IMR-90 (cell line): ENCODE measurements at regions not wholly inside any gene's neighbourhood (a gene's known extent, or its start where the extent isn't known, plus 50 kb on each side); places are given as distances from the start of the nearest gene placed in this dataset.

Source experiments
- ATAC-seq: fragments of 200-7000 bp; cut with Tn5 transposase; 2 replicates; pipeline ENCODE4 v1.9.1; 2020; ENCODE audit warnings: low read depth, mild to moderate bottlenecking, moderate library complexity
- BruUV-seq: library from RNA; stranded (reverse); fragments of 400-500 nt; replicated peaks from 2 replicates; lab custom pipeline; 2021; lab: Mats Ljungman, UMichigan
- CTCF ChIA-PET: fragments of 300-600 bp; formaldehyde crosslinking; extraction: SDS; loops from one replicate; lab custom pipeline; 2021; ENCODE audit warnings: antibody characterized with exemption; lab: Yijun Ruan, JAX
- POLR2A ChIA-PET: fragments of 300-600 bp; sonication (Branson Sonifier 250); formaldehyde crosslinking; loops from one replicate; lab custom pipeline; 2022; ENCODE audit warnings: antibody characterized with exemption; ENCODE audit not compliant: unreplicated experiment; lab: Charles Lee
- DNase-seq: peaks from one replicate; pipeline ENCODE4 v3.0.0; 2013
- H2AFZ ChIP-seq: replicated peaks from 2 replicates; pipeline ENCODE3; 2013; ENCODE audit warnings: low read length, mild to moderate bottlenecking; ENCODE audit not compliant: poor library complexity
- H2AK5ac ChIP-seq: 2 replicates; pipeline ENCODE4 v1.6.1; 2013; ENCODE audit warnings: low read depth, low read length, inconsistent platforms
- H2AK9ac ChIP-seq: replicated peaks from 2 replicates; pipeline ENCODE3; 2013; ENCODE audit warnings: mild to moderate bottlenecking, low read depth, low read length, moderate library complexity; ENCODE audit not compliant: poor library complexity
- H2BK120ac ChIP-seq: 2 replicates; pipeline ENCODE4 v1.6.1; 2013; ENCODE audit warnings: low read depth, low read length, inconsistent platforms
- H2BK15ac ChIP-seq: 3 replicates; pipeline ENCODE4 v1.6.1; 2013; ENCODE audit warnings: low read depth, low read length, inconsistent platforms
- H2BK20ac ChIP-seq: 2 replicates; pipeline ENCODE4 v1.6.1; 2013; ENCODE audit warnings: low read depth, mild to moderate bottlenecking, inconsistent platforms, low read length, moderate library complexity
- H2BK5ac ChIP-seq: 2 replicates; pipeline ENCODE4 v1.6.1; 2013; ENCODE audit warnings: mild to moderate bottlenecking, low read depth, low read length, inconsistent platforms; ENCODE audit not compliant: poor library complexity, severe bottlenecking
- H3K14ac ChIP-seq: replicated peaks from 2 replicates; pipeline ENCODE4 v1.6.1; 2013; ENCODE audit warnings: low read depth, low read length, inconsistent platforms
- H3K18ac ChIP-seq: 2 replicates; pipeline ENCODE4 v1.6.1; 2013; ENCODE audit warnings: low read depth, low read length, control low read depth
- H3K23ac ChIP-seq: 2 replicates; pipeline ENCODE4 v1.6.1; 2013; ENCODE audit warnings: low read depth, low read length, inconsistent platforms
- H3K27ac ChIP-seq: 2 replicates; pipeline ENCODE4 v1.5.1; 2013; ENCODE audit warnings: mild to moderate bottlenecking, control low read depth, low read length; ENCODE audit not compliant: insufficient read depth
- H3K27me3 ChIP-seq: 2 replicates; pipeline ENCODE4 v1.6.1; 2013; ENCODE audit warnings: low read length; ENCODE audit not compliant: control insufficient read depth, insufficient read depth
- H3K36me3 ChIP-seq: 2 replicates; pipeline ENCODE4 v1.6.1; 2013; ENCODE audit warnings: low read length, mixed read lengths; ENCODE audit not compliant: control insufficient read depth, insufficient read depth
- H3K4ac ChIP-seq: 2 replicates; pipeline ENCODE4 v1.6.1; 2013; ENCODE audit warnings: low read depth, low read length, inconsistent platforms
- H3K4me1 ChIP-seq: 2 replicates; pipeline ENCODE4 v1.6.1; 2013; ENCODE audit warnings: low read length, mixed read lengths; ENCODE audit not compliant: control insufficient read depth, insufficient read depth
- H3K4me2 ChIP-seq: 2 replicates; pipeline ENCODE4 v1.6.1; 2013; ENCODE audit warnings: low read depth, mild to moderate bottlenecking, control low read depth, low read length, moderate library complexity
- H3K4me3 ChIP-seq: 2 replicates; pipeline ENCODE4 v1.5.1; 2013; ENCODE audit warnings: low read depth, mild to moderate bottlenecking, control low read depth, low read length, moderate library complexity; ENCODE audit not compliant: insufficient read depth
- H3K56ac ChIP-seq: 2 replicates; pipeline ENCODE4 v1.6.1; 2013; ENCODE audit warnings: low read length, inconsistent platforms; ENCODE audit not compliant: insufficient read depth; ENCODE audit errors: extremely low read depth
- H3K79me1 ChIP-seq, 2 experiments: 2 replicates each; pipeline ENCODE4 v1.6.1; 2013; ENCODE audit warnings: low read length in 2 of 2, inconsistent platforms in 1 of 2, low read depth in 1 of 2
- H3K9ac ChIP-seq: 2 replicates; pipeline ENCODE4 v1.6.1; 2013; ENCODE audit warnings: low read depth, low read length, control low read depth
- H3K9me1 ChIP-seq: 2 replicates; pipeline ENCODE4 v1.6.1; 2013; ENCODE audit warnings: low read length, inconsistent platforms; ENCODE audit not compliant: insufficient read depth
- H3K9me3 ChIP-seq: 2 replicates; pipeline ENCODE4 v1.6.1; 2013; ENCODE audit warnings: low read length; ENCODE audit not compliant: control insufficient read depth, insufficient read depth
- H4K20me1 ChIP-seq: 2 replicates; pipeline ENCODE4 v1.6.1; 2013; ENCODE audit warnings: low read length, inconsistent platforms; ENCODE audit not compliant: insufficient read depth
- H4K5ac ChIP-seq: 2 replicates; pipeline ENCODE4 v1.6.1; 2013; ENCODE audit warnings: mild to moderate bottlenecking, low read depth, low read length, control low read depth
- H4K8ac ChIP-seq, 2 experiments: 2 replicates each; pipeline ENCODE4 v1.6.1; 2013; ENCODE audit warnings: low read depth in 2 of 2, low read length in 2 of 2, control low read depth in 1 of 2, inconsistent platforms in 1 of 2
- H4K91ac ChIP-seq: 2 replicates; pipeline ENCODE4 v1.6.1; 2013; ENCODE audit warnings: low read depth, low read length, inconsistent platforms; ENCODE audit not compliant: insufficient read depth
- BHLHE40 ChIP-seq: fragments of 150-350 bp; IDR thresholded peaks from 2 replicates; pipeline ENCODE4 v1.6.1; 2016; ENCODE audit warnings: mild to moderate bottlenecking, low read depth, low read length
- CEBPB ChIP-seq: IDR thresholded peaks from 2 replicates; pipeline ENCODE4 v1.6.1; 2012; ENCODE audit warnings: low read depth, low read length, improper control_type of control experiment
- CHD1 ChIP-seq: IDR thresholded peaks from 2 replicates; pipeline ENCODE4 v1.6.1; 2012; ENCODE audit warnings: low read depth, low read length, improper control_type of control experiment
- CTCF ChIP-seq: conservative IDR thresholded peaks from 2 replicates; pipeline ENCODE4 v1.5.1; 2012; ENCODE audit warnings: mild to moderate bottlenecking, low read depth, low read length, improper control_type of control experiment
- ELK1 ChIP-seq: fragments of 150-350 bp; IDR thresholded peaks from 2 replicates; pipeline ENCODE4 v1.6.1; 2016; ENCODE audit warnings: low read depth, mild to moderate bottlenecking, low read length, moderate library complexity, borderline replicate concordance
- FOS ChIP-seq: fragments of 150-350 bp; IDR thresholded peaks from 2 replicates; pipeline ENCODE4 v1.6.1; 2016; ENCODE audit warnings: low read depth, low read length
- MAFK ChIP-seq: IDR thresholded peaks from 2 replicates; pipeline ENCODE4 v1.6.1; 2012; ENCODE audit warnings: low read depth, low read length, improper control_type of control experiment
- MAZ ChIP-seq: IDR thresholded peaks from 2 replicates; pipeline ENCODE4 v1.6.1; 2012; ENCODE audit warnings: low read depth, mild to moderate bottlenecking, low read length, improper control_type of control experiment, moderate library complexity, borderline replicate concordance
- MXI1 ChIP-seq: IDR thresholded peaks from 2 replicates; pipeline ENCODE4 v1.6.1; 2012; ENCODE audit warnings: low read depth, mild to moderate bottlenecking, low read length, moderate library complexity, borderline replicate concordance
- NFE2L2 ChIP-seq: fragments of 150-350 bp; IDR thresholded peaks from 2 replicates; pipeline ENCODE4 v1.6.1; 2016; ENCODE audit warnings: low read depth, mild to moderate bottlenecking, low read length
- POLR2A ChIP-seq: IDR thresholded peaks from 2 replicates; pipeline ENCODE4 v1.6.1; 2012; ENCODE audit warnings: mild to moderate bottlenecking, low read depth, low read length
- RAD21 ChIP-seq: IDR thresholded peaks from 2 replicates; pipeline ENCODE4 v1.6.1; 2012; ENCODE audit warnings: low read length, improper control_type of control experiment
- RCOR1 ChIP-seq: IDR thresholded peaks from 2 replicates; pipeline ENCODE4 v1.6.1; 2012; ENCODE audit warnings: mild to moderate bottlenecking, low read length, improper control_type of control experiment; ENCODE audit not compliant: insufficient replicate concordance
- RFX5 ChIP-seq: IDR thresholded peaks from 2 replicates; pipeline ENCODE4 v1.8.0; 2012; ENCODE audit warnings: low read depth, mild to moderate bottlenecking, low read length, moderate library complexity
- SMC3 ChIP-seq: fragments of 150-350 bp; IDR thresholded peaks from 2 replicates; pipeline ENCODE4 v1.6.1; 2016; ENCODE audit warnings: low read depth, mild to moderate bottlenecking, antibody characterized with exemption, low read length, moderate library complexity
- USF2 ChIP-seq: fragments of 150-350 bp; IDR thresholded peaks from 2 replicates; pipeline ENCODE4 v1.6.1; 2017; ENCODE audit warnings: mild to moderate bottlenecking, antibody characterized with exemption, low read length, low read depth
- WGBS, 2 experiments: methylation state at CpG; one replicate each; pipeline versions ENCODE4 v1.1.5 to v1.1.7; 2013; ENCODE audit warnings: missing lambda C conversion rate in 2 of 2; ENCODE audit not compliant: insufficient read length in 1 of 2; ENCODE audit errors: extremely low coverage in 2 of 2; 5-methylcytosine and 5-hydroxymethylcytosine counted together
- dilution Hi-C: fragments of 300-500 bp; cut with HindIII; formaldehyde crosslinking; loops from one replicate; pipeline ENCODE4 v1.14.3; 2018; ENCODE audit warnings: low sequenced_read_pairs; ENCODE audit not compliant: unreplicated experiment
- in situ Hi-C: fragments of 300-500 bp; cut with MboI; formaldehyde crosslinking; loops from 3 replicates; pipeline ENCODE4 v1.14.3; 2019; ENCODE audit warnings: low sequenced_read_pairs, inconsistent platforms, mixed read lengths
- intact Hi-C: fragments of 100-400 bp; cut with micrococcal nuclease; formaldehyde crosslinking; loops from 2 replicates; pipeline ENCODE4 v1.10.0; 2022

GRCh38 chr3:186481526-186481925 is 62.7 kb downstream of the CRYGS start:
- POLR2A ChIA-PET: no interaction called here
- no peak overlapping the region for H3K23ac ChIP-seq
- no peak overlapping the region for H4K5ac ChIP-seq
- peaks cover 2% of the 10 kb centered on the region for H3K4me1 ChIP-seq
- H2BK5ac ChIP-seq: no peak overlapping the region
- H2BK120ac ChIP-seq: no peak overlapping the region
- H3K56ac ChIP-seq: no peak overlapping the region
- H3K18ac ChIP-seq: no peak overlapping the region
- H3K27me3 ChIP-seq: peaks cover 10% of the 10 kb centered on the region
- no peaks in the 10 kb centered on the region for H3K79me1 ChIP-seq
- H2BK20ac ChIP-seq: no peak overlapping the region
- no peak overlapping the region for H3K4me3 ChIP-seq
- H2BK15ac ChIP-seq: no peak overlapping the region
- no peak overlapping the region for H4K91ac ChIP-seq
- in situ Hi-C loops: no loop called here
- ATAC-seq: no peak
- TF ChIP-seq MAZ (no peak), RCOR1 (no peak), MXI1 (no peak), RFX5 (no peak), ELK1 (no peak), FOS (no peak), SMC3 (no peak), NFE2L2 (no peak), RAD21 (no peak), CHD1 (no peak), POLR2A (no peak), CTCF (no peak), CEBPB (no peak), MAFK (no peak), BHLHE40 (no peak), USF2 (no peak)
- no peak overlapping the region for H2AFZ ChIP-seq
- H3K27ac ChIP-seq: no peak overlapping the region
- dilution Hi-C loops: no loop called here
- no peaks in the 10 kb centered on the region for H3K36me3 ChIP-seq
- no peaks in the 10 kb centered on the region for H3K9me1 ChIP-seq
- no peak overlapping the region for H3K4ac ChIP-seq
- no peaks in the 10 kb centered on the region for H4K20me1 ChIP-seq
- CTCF ChIA-PET: no interaction called here
- no peak overlapping the region for H3K14ac ChIP-seq
- WGBS, 2 experiments: no CpG with 5 or more reads among the region's 4 CpGs
- BruUV-seq: no TSS peak
- intact Hi-C loops: no loop called here
- H3K4me2 ChIP-seq: no peak overlapping the region
- no peak for DNase-seq
- H4K8ac ChIP-seq: no peak overlapping the region
- H2AK9ac ChIP-seq: no peak overlapping the region
- no peaks in the 10 kb centered on the region for H3K9me3 ChIP-seq
- H2AK5ac ChIP-seq: no peak overlapping the region
- no peak overlapping the region for H3K9ac ChIP-seq
